GM19328 (cell line): ENCODE measurements at regions not wholly inside any gene's neighbourhood (a gene's known extent, or its start where the extent isn't known, plus 50 kb on each side); places are given as distances from the start of the nearest gene placed in this dataset.

Experiments
- ATAC-seq: cut with Tn5 transposase; IDR thresholded peaks from one replicate; pipeline ENCODE4 v1.9.1; 2021; ENCODE audit warnings: mild to moderate bottlenecking, moderate library complexity; ENCODE audit not compliant: unreplicated experiment

DNA sequence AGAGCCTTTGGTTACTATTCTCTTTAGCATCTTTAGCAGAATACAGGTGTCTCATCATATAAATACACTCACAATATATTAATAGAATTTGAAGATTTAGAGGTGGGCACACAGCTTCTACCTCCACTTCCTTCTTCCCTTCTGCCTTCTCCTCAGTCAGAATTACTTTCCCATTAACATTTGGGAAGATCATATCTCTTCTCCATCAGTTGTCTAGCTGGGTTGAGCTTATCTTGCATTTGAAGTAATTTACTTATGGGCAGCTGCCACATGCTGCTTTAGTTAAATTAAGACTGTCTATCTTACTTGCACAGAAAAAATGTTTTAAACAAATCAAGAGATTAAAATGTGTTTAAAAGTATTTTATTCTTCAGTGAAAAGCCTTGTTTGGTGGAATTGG lies 110.1 kb upstream of the ASIC2 start:
- ATAC-seq, result no peak

DNA sequence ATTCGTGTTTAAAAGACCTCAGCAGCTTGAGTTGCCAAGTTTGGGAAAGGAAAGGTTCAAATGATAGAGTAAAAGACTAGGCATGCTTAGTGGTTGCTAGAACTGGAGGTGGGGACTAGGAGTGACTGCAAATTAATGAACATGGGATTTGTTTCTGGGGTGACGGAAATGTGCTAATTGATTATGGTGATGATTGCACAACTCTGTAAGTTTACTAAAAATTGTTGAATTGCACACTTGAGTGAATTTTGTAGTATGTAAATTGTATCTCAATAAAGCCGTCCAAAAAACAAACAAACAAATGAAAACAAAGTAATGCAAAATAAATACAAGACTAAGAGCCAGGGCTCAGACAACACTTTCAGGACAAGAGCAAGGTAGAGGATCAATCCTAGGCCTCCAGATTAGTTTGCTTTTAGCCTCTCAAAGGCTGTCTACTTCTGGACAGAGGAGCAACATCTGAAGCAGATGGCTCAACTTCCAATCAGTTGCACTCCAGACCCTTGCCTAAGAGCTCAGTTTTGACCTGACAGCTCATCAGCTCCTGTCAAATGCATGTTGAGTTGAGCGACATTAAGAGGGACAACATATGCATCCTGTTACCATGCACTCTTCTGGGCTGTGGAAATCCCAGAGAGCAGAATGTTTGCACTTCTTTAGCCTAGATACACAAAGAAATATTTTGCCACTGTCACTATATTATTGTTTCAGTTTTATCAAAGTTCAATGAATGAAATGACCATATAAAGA lies 111.2 kb upstream of the ASIC2 start:
- ATAC-seq, result no peak

DNA sequence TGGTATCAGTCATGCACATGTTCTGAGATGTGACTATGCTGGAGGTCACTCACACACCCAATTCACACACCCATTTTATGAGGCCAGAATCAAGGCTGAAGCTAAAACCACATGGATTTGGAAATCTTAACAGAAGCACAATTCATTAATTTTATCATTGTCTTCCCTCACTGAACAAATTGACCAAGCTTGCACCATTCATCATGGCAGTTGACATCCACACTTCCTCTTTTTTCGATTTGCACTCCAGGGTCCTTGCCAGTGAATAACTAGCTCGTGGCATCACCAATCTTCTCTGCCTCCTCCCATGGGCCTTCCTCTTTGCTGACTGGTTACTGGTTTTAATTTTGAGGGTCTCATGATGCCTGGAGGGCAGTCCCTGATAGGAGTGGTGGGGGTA lies 123.0 kb upstream of the ASIC2 start:
- no peak for ATAC-seq

DNA sequence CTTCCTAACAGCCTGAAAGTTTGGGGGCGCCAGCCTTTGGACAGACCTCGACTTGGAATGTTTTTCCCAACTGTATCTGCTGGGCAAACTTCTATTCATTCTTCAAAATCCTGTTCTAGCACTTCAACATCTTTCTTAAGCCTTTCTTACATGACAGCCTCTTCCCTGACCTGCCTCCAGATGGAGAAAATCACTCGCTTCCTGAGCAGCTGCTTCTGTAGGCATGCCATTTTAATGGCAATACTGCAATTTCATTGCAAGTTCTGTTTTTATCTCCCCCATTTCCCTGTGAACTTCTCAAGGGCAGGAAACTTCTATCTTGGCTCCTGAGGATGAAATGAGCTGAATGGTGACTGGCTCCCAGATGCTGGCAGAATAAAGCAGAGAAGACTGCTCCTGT lies 128.8 kb upstream of the ASIC2 start:
- ATAC-seq, result no peak

DNA sequence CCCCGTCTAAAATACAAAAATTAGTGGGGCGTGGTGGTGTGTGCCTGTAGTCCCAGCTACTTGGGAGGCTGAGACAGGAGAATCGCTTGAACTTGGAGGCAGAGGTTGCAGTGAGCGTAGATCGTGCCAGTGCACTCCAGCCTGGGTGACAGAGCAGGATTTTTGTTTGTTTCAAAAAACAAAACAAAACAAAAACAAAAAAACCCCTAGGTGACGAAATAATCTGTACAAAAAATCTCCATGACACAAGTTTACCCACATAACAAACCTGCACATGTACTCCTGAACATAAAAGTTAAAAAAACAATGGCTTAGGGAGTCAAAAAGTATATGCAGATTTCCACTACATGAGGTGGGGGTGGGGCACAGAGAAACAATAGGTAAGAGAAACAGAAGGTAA lies 140.5 kb upstream of the ASIC2 start:
- no peak for ATAC-seq

DNA sequence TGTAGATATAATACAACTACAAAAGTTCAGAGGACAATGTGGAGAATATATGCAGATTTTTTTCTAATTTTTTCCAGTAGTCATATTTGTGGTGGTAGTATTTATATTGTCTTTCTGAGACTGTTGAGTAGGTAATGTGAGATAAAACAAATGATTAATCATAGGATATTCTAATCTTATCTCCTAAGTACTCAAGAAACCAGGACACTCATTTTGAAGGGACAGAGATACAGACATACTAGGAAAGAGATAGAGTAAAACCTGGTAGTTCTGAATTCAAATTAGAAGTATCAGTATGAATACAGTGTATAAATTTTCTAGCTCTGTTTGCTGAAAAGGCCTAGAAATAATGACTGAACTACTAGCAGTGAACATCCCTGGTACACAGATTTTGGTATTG lies 141.7 kb upstream of the ASIC2 start:
- no peak for ATAC-seq

DNA sequence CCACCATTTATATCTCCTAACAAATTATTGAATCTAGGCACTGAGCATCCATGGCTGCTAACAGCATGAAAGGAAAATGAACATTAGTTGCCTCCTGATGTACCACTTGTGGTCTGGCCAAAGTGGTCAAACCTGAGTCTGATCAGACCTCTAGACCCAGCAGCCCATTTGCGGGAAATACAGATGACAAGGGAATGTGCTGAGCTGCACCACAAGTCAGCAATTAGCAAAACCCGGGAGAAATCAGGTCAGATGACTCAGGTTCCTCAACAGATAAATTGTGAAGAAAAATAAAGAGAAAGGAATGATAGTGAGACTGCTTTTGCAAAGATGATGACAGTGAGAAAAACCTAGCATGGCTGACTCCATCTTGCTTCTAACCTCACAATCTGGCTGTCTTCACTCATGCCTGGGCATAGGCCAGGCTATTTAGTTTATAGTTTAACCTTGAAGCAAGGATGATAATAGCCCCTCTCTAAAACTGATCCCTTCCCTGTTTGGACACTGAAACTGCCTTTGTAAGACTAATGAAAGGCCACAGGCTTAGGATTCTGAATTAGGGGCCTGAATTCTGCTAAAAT lies 142.7 kb upstream of the ASIC2 start:
- no peak for ATAC-seq

DNA sequence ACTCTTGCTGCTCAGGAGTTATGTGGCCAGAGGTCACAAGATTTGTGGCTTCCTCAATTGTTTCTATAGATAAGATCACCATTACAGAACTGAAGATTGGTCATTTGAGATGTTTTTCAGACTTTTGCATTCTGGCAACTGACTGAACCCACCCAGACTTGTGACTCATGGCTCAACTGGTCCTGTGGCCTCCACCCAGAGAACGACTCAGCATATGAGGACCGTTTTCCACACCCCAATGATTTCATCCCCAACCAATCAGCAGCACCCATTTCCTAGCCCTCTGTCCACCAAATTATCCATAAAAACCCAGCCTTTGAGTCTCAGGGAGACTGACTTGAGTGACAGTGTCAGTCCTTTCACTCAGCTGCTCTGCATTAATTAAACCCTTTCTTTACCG lies 143.2 kb upstream of the ASIC2 start:
- no peak for ATAC-seq

DNA sequence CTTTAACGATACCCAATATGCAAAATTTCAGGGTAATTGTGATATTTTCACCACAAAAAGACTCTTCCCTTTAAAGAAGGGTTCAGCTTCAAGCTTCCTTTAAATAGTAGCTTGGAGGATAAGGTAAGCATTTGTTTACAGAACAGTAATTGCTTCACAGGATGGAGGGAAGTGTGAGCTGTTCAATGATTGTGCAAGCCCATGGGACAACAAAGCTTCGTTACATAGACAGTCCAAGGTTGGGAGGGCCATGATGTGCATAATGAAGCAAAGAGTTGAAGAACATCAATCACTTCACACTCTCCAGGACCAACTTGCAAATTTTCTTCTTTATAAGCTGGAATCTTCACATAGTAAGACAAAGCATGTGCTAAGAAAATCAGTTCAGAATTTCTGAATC lies 145.0 kb upstream of the ASIC2 start:
- ATAC-seq, result no peak

DNA sequence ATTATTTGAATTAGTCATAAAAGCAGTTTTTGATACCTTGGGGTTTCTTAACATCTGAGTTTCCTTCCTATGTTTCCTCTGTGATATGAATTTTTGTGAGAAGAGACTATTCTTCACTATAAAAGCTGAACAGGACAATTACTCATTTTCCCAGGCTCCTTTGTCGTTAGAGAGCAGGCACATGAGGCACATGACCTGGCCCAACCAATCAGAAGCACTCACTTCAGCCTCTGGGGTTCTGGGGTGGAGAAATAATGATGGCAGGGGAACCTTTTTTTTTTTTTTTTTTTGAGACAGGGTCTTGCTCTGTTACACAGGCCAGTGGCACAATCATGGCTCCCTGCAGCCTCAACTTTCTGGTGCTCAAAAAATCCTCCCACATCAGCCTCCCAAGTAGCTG lies 145.5 kb upstream of the ASIC2 start:
- ATAC-seq, result no peak

DNA sequence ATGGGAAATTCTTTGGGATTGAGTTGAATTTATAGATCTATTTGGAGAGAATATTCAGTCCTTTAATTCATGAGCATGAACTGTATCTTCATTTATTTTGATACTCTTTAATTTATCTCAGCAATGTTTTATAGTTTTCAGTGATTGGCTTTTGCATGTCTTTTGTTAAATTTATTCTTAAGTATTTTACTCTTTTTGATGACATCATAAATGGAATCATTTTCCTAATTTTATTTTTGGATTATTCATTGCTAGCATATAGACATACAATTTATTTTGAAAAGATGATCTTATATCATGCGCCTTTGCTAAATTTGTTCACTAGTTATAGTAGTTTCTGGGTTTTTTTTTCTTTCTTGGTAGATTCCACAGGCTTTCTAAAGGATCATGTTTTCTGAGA lies 149.2 kb upstream of the ASIC2 start:
- no peak for ATAC-seq

DNA sequence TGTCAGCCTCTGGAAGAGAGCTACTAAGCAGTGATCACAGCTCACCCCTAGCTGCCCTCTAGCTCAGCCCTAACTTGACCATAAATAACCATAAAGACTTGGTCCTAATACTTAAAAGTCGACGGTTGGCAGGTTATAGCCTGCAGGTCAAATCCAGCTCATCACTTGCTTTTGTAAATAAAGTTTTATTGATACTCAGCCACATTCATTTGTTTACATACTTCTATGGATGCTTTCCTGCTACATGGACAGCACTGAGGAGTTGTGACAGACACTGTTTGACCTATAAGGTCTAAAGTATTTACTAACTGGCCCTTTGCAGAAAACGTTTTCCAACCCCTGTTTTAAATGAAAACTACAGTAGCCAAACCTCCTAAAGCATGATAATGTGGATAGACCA lies 151.6 kb upstream of the ASIC2 start:
- ATAC-seq, result no peak

DNA sequence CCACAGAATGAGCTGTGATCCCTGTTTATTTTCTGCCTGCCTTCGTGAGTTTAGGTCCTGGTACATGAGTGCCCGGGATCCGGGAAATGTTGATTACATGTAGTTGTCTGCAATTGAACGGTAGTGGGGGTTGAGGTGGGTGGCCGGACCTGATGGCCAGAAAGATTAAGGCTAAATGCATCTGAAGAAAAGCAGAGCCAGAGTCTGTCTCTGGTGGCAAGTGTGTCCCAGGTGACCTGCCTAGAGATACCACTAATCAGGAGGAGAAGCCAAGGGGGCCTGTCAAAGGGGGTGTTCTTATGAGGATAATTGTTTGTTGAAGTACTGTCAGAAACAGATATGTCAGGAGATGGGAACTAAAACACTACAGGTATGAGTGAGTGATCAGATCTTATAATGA lies 154.0 kb upstream of the ASIC2 start:
- no peak for ATAC-seq

DNA sequence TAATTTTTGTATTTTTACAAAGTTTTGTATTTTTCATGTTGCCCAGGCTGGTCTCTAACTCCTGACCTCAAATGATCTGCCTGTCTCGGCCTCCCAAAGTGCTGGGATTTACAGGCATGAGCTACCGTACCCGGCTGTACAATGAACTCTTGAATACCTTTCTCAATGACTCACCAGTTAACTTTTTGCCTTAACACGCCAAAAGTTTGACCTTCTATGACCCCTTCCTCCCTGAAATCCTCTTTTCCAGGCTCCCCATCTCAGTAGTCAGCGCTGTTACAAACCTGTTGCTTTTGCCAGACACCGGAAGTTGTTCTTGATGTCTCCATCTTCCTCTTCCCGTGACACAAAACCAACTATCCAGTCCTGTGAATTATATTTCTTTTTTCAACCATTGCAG lies 158.1 kb upstream of the ASIC2 start:
- ATAC-seq, result no peak

DNA sequence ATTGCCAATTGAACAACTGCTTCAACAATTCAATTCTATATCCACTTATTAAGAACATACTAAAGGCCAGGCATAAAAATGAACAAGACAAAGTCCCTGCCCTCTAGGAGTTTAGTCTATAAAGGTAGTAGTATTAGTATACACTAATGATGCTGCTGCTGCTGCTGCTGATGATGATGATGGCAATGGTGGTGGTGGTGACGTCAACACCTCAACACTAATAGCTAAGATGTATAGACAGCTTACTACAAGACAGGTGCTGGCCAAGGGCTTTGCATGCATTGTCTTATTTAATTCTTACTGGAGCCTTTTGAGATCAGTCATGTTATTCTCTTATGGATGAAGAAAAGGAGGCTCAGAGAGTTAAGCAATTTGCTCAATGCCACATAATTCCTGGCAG lies 164.4 kb upstream of the ASIC2 start:
- ATAC-seq, result no peak

DNA sequence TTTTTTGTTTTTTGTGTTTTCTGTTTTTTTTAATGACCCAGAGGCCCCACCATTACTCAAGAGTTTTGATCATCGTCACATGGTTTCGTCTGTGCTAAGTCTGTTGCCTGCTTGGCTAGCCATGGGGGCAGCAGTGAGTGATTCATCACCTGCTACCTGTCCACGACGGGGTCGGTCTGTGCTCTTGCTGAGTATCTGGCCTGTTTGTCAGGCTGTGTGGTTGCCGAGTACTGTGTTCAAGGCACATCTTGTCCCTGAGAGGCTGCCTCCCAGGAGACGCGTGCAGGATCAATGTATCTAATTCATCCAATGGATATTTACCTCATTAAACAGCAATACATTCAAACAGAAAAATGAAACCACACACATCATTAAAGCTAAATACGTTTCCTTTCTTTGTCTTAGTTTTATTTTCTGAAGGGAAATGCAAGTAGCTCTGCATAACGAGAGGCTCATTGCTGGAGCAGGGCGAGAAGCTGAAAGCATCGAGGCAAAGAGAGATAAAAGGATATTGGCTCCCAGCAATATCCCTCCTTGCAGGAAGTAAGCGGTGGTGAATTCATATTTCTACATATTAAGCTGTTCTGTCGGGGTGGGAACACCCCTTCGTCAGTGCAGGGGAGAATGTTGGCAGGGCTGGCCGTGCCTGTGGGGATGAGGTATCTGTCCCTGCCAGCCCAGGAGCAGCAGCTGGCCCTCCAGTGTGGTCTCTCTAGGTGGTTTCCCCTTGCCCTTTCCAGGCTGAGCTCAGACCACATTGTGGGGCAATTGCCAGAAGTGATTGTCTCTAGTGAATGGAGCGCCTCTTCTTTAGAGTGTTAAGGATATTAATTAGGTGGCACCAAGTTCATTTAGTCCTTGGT lies 166.2 kb upstream of the ASIC2 start:
- no peak for ATAC-seq

DNA sequence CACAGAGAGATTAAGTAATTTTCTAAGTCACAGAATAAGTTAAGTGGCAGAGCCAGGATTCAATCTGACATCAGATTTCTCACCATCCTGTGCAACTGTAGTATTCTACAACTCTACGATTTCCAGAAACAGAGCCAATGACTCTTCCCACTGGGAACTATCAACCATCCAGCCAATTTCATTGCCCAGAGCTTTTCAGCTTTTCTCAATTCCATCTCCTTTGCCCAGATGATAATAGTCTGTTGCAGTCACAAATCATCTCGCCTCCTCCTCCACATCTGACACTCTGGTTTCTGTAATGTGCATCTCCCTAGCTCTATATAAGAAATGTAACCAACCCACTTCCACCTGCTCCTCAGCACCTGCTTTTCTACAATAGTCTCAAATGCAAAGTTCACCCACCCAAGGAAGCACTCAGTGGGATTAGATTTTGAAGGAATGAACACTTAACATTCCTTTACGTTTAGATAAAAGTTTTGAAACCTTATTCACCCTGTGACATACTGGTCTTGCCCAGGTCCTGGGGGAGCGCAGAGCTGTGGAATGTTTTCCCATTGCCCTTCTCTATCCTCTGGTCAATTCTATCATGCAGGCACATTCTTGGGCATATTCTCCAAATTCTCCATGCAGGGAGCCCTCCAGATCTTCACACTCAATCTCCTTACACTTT lies 167.8 kb upstream of the ASIC2 start:
- ATAC-seq, result no peak

DNA sequence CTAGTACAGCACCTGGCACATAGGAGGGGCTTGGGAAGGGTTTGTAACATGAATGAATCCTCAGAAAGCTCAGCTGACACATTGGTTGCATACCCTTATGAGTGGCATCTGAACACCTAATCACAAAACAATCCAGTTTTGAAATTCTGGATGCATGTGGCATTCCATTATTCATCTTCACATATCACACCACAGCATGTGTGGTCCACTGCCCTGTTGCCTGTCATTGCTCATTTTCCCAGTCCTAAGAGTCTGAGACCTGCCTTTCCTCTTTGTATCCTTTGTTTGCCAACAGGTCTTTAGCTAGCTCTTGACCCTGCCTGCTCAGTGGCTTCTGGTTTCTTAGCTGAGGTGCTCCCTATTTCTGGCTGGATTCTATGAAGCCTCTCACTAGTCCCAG lies 170.8 kb upstream of the ASIC2 start:
- ATAC-seq, result no peak

DNA sequence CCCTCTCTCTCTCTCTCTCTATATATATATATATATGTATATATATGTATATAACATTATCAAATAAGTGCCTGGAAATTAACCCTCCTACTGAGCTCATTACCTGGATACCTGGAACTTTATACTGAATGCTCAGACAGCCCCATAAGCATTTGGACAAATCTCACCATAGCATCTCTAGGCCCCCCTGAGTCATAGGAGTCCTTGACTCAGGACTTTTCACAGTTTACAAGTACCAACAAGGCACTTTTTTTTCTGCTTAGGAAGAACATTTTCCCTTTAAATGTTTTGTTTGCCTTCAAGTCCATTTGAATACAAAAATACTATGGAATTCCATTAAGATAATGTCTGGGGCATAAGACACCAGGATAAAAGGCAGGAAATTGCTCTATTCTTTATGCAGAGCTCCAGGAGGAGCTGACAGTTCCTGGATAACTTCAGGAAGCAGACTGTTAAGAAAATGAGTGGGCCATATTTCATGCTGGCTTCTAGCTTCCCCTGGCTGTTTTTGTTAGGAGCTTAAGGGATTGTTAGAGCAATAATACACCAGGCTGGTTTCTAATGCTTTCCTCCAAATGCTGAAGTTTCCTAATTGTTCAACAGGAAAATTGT lies 171.7 kb upstream of the ASIC2 start:
- no peak for ATAC-seq

DNA sequence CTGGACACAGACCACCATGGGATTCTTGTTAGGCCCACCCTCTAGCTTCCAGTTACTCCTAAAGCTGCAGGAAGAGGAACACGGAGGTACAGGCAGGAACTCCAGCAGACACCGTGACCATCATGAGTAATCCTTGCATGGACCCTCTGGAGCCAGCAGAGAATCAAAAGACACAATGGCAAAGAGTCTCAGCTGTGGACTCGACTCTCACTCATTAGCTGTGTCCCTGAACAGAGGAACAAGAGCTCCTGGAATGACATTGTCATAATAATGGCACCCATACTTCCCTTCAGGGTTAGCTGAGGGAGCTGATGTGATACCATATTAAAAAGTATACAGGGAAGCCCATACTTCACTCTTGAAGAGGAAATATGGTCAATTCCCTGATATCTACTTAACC lies 176.3 kb upstream of the ASIC2 start:
- ATAC-seq, result no peak

DNA sequence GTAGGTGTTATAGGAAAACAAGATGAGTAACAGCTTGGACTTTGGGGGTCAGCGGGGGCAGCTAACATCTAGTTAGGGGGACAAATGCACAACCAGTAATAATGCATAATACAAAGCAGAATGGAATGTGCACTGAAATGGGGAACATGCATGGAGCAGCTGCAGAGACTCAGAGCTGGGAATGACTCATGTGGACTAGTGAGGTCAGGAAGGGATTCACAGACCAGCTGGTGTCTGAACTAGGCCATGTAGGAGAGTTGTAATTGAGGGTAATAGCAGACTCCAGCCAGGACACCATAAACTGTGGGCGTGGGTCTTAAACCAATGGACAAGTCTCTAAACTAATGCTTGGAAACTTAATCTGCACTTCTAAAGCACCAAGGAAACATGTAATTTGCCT lies 176.8 kb upstream of the ASIC2 start:
- no peak for ATAC-seq
